ENCODE measurements at regions not wholly inside any gene's neighbourhood (a gene's known extent, or its start where the extent isn't known, plus 50 kb on each side); places are given as distances from the start of the nearest gene placed in this dataset.
"Not testable (repeated sequence)": the region's sequence is repeated elsewhere in the genome, so short reads cannot be mapped to it uniquely, and the experiment has no call there.

GRCh38 chr5:15334551-15335266 lies 165.3 kb upstream of the FBXL7 start:
- DNase-seq (ENCODE audit: low read depth), result no peak

- no peak for DNase-seq (ENCODE audit: low read depth)
These were observed 166.9 kb upstream of the FBXL7 start for GRCh38 chr5:15333091-15333490.

- no peak for DNase-seq (ENCODE audit: low read depth)
These were observed 173.0 kb upstream of the FBXL7 start for GRCh38 chr5:15326932-15327331.

GRCh38 chr5:15326471-15326870 lies 173.5 kb upstream of the FBXL7 start:
- no peak for DNase-seq (ENCODE audit: low read depth)

- no peak for DNase-seq (ENCODE audit: low read depth)
These were observed 177.6 kb upstream of the FBXL7 start for GRCh38 chr5:15322421-15322820.

GRCh38 chr5:15321776-15322175 lies 178.2 kb upstream of the FBXL7 start:
- DNase-seq (ENCODE audit: low read depth), result no peak

- no peak for DNase-seq (ENCODE audit: low read depth)
These were observed 179.1 kb upstream of the FBXL7 start for GRCh38 chr5:15320871-15321270.

GRCh38 chr5:15304914-15305834 lies 194.8 kb upstream of the FBXL7 start:
- no peak for DNase-seq (ENCODE audit: low read depth)

GRCh38 chr5:15304066-15304731 lies 195.8 kb upstream of the FBXL7 start:
- no peak for DNase-seq (ENCODE audit: low read depth)

GRCh38 chr5:15300141-15300540 lies 199.8 kb upstream of the FBXL7 start:
- DNase-seq (ENCODE audit: low read depth), result no peak

- no peak for DNase-seq (ENCODE audit: low read depth)
These were observed 209.0 kb upstream of the FBXL7 start for GRCh38 chr5:15290953-15291352.

- no peak for DNase-seq (ENCODE audit: low read depth)
These were observed 213.3 kb upstream of the FBXL7 start for GRCh38 chr5:15286650-15287049.

- no peak for DNase-seq (ENCODE audit: low read depth)
These were observed 213.9 kb upstream of the FBXL7 start for GRCh38 chr5:15285901-15286583.

- no peak for DNase-seq (ENCODE audit: low read depth)
These were observed 215.3 kb upstream of the FBXL7 start for GRCh38 chr5:15284706-15285105.

GRCh38 chr5:15283076-15283475 lies 216.9 kb upstream of the FBXL7 start:
- no peak for DNase-seq (ENCODE audit: low read depth)

- DNase-seq (ENCODE audit: low read depth), result no peak
These were observed 217.4 kb upstream of the FBXL7 start for GRCh38 chr5:15282611-15283010.

- DNase-seq (ENCODE audit: low read depth), result not testable (repeated sequence)
These were observed 228.4 kb upstream of the FBXL7 start for GRCh38 chr5:15271596-15271995.

- no peak for DNase-seq (ENCODE audit: low read depth)
These were observed 232.0 kb upstream of the FBXL7 start for GRCh38 chr5:15267966-15268365.

GRCh38 chr5:15266841-15267240 lies 233.1 kb upstream of the FBXL7 start:
- no peak for DNase-seq (ENCODE audit: low read depth)

GRCh38 chr5:15266229-15266628 lies 233.8 kb upstream of the FBXL7 start:
- DNase-seq (ENCODE audit: low read depth), result no peak

GRCh38 chr5:15263942-15264341 lies 236.0 kb upstream of the FBXL7 start:
- DNase-seq (ENCODE audit: low read depth), result no peak

- DNase-seq (ENCODE audit: low read depth), result no peak
These were observed 236.6 kb upstream of the FBXL7 start for GRCh38 chr5:15263406-15263805.
